Heart left ventricle (tissue), 13 donors: ENCODE measurements at regions not wholly inside any gene's neighbourhood (a gene's known extent, or its start where the extent isn't known, plus 50 kb on each side); places are given as distances from the start of the nearest gene placed in this dataset.

Experiments
- CTCF ChIP-seq, 12 donors: fragments of 200-600 bp; sonication (generic) in 4 of 12; IDR thresholded peaks; one replicate each; pipeline versions ENCODE4 v1.5.0 to v1.8.0; 2018 to 2022; ENCODE audit warnings: antibody characterized with exemption in 12 of 12, mild to moderate bottlenecking in 5 of 12
- POLR2A ChIP-seq, 2 donors: fragments of 450-650 bp; IDR thresholded peaks; one replicate each; pipeline ENCODE4 v1.6.1; 2017; ENCODE audit warnings: antibody characterized with exemption in 2 of 2, mild to moderate bottlenecking in 2 of 2, moderate library complexity in 2 of 2
- donor health status: ischemic (EF 13 %, LVEDD 7.1; RV severe dilation, severe dysfunction).
- donor health status: DM: no; HTN: yes; CAD: no.
- donor health status: DM: no; HTN: no; CAD: no.
- donor health status: ischemic (EF 25% LVEDD 6.9; RV normal size, moderate dysfunction).
- donor health status: ischemic (EF 25% LVEDD 5.7; RV mildly dilated, moderate dysfunction).
- donor health status: ischemic (EF 35%, LVEDD 5.7; RV mildly dilated, moderate dysfunction).
- donor health status: nonischemic (EF 11% LVEDD 7.7; RV severe dilation, severe dysfunction).
- donor health status: DM: yes; HTN: yes; CAD: no.
- donor health status: PGD.
- donor health status: ischemic (EF 29% LVEDD 5.4; RV normal size, mild dysfunction).
- donor health status: nonischemic (EF 23%, LVEDD 6.1; RV moderate dilation, normal function).

GRCh38 chr15:39508536-39508935 lies 72.3 kb upstream of the THBS1 start:
- TF ChIP-seq POLR2A (IDR thresholded peaks at IDR 0.05) (no peak), CTCF (IDR thresholded peaks at IDR 0.05) (no peak)
